PC-3 (cell line): ENCODE measurements at regions not wholly inside any gene's neighbourhood (a gene's known extent, or its start where the extent isn't known, plus 50 kb on each side); places are given as distances from the start of the nearest gene placed in this dataset.

ENCODE experiments used
- EZH2 ChIP-seq: fragments of 300-600 bp; sonication (generic); IDR thresholded peaks from one replicate; pipeline ENCODE4 v1.6.1; 2017; ENCODE audit warnings: antibody characterized with exemption, mild to moderate bottlenecking, low read length; ENCODE audit not compliant: unreplicated experiment
- EZH2phosphoT487 ChIP-seq: fragments of 300-600 bp; sonication (generic); IDR thresholded peaks from 2 replicates; pipeline ENCODE4 v1.6.1; 2018; ENCODE audit warnings: mild to moderate bottlenecking, antibody characterized with exemption, low read length, borderline replicate concordance
- TF ChIP-seq, protein P1 (sequence below): fragments of 300-600 bp; sonication (generic); conservative IDR thresholded peaks from 2 replicates; pipeline ENCODE4 v1.5.1; 2017; ENCODE audit warnings: antibody characterized with exemption, low read depth, mild to moderate bottlenecking, low read length

DNA sequence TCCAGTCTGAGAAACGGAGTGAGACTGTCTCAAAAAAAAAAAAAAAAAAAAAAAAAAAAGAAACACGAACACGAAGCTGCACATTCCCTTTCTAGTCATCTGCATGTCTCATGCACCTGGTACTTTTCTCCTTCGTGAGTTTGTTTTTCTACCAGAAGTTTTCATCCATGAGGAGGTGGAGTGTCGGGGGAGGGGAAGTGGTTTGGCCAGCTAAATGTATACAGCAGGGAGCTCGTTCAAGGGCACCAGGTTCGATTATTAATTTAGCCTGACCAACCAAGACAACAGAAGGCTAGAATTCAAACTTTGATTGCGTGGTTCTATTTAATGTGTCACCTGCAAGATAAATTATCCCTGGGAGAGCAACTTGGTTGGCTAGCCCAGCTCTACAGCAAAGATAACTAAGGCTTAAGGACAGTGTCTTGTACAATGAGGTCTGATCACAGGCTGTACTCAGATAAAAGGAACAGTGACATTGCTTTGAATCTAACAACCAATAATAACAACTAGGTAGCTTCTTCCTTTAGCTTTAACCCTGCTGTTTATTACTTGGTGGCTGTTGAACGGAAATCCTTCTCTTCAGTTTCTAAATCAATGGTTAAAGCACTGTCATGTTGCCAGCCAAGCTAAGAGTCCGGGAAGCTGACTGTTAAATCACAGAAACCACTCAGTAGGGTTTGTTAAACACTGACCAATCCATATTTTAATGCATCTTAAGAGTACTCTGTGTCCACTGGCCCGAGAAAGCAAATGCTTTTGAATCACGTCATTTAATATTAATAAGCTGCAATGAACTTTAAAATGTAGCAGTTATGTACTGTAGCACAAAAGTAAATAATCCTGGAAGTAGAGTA is 98.4 kb upstream of the STARD13 start:
- no peak for TF ChIP-seq EZH2
- TF ChIP-seq, protein P1, sequence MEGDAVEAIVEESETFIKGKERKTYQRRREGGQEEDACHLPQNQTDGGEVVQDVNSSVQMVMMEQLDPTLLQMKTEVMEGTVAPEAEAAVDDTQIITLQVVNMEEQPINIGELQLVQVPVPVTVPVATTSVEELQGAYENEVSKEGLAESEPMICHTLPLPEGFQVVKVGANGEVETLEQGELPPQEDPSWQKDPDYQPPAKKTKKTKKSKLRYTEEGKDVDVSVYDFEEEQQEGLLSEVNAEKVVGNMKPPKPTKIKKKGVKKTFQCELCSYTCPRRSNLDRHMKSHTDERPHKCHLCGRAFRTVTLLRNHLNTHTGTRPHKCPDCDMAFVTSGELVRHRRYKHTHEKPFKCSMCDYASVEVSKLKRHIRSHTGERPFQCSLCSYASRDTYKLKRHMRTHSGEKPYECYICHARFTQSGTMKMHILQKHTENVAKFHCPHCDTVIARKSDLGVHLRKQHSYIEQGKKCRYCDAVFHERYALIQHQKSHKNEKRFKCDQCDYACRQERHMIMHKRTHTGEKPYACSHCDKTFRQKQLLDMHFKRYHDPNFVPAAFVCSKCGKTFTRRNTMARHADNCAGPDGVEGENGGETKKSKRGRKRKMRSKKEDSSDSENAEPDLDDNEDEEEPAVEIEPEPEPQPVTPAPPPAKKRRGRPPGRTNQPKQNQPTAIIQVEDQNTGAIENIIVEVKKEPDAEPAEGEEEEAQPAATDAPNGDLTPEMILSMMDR, result no peak
- no peak for TF ChIP-seq EZH2phosphoT487
